ENCODE measurements at regions not wholly inside any gene's neighbourhood (a gene's known extent, or its start where the extent isn't known, plus 50 kb on each side); places are given as distances from the start of the nearest gene placed in this dataset.
"Not testable (repeated sequence)": the region's sequence is repeated elsewhere in the genome, so short reads cannot be mapped to it uniquely, and the experiment has no call there.

DNA sequence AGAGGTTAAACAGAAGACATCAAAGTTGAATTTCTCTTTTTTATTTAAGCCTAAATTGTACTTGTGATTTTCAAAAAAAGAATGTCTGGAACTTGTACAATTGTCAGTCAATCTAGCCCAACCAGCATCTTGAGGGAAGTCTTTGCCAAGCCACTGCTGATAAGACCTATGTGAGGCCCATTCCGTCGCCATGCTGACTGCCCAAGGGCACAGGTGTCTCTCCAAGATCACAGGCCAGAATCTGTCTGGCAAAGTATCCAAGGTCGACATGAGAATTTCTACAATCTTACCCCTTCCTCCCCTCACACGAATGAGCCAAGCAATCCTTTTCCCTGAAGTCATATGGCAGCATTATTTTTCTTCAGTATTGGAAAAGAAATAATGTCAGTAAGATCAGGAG lies 614.5 kb downstream of the CBLN4 start:
- no peak for DNase-seq

DNA sequence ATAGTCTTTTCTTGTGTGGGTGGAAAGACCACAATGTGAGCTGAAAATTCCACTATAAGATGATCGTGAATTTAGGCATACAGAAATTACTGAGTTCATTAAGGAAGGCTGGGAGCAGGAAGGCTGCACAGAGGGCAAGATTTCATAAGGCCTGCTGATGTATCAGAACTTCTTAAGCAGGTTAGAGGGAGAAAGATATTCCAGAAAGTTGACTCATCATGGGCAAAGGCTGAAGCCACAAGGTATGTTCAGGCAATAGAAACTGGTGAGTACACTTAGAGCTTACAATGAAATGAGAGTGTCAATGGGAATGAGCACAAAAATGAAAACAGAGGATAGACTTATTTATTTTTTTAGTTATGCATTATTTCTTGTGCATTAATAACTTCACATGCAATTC lies 618.6 kb downstream of the CBLN4 start:
- no peak for DNase-seq

GRCh38 chr20:55375920-55376319 lies 629.4 kb downstream of the CBLN4 start:
- no peak for DNase-seq

DNA sequence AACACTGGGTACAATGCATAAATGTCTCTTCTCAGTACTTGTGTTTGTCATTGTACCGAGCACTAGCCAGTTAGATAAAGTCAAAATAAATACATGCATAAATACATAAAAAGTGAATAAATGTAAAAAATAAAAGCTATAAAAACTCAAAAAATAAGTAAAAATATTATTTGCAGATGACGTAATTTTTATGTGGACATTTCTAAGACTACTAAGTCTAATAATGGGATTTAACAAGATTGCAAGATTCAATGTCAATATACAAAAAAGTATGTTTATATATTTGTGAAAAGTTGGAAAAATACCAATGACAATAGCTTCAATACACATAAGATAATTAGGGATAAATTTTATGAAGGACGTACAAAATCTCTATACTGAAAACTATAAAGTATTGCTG lies 639.6 kb downstream of the CBLN4 start:
- DNase-seq, result no peak

DNA sequence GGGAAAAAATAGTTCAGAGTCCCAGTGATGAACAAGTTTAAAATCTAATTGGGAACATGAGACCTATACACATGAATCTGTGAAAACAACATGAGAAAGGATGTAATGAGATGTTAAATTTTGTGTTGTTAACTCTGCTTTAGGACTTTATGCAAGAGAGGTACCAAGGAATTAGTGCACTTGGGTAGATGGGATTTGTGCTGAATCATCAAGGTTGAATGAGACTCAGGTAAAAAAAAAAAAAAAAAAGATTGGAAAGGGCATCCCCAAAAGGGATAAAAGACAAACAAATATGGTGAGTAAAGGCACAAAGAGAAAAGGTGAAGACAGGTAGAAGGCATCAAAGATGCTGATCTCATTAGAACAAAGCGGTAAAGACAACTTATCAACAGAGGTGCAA lies 644.4 kb downstream of the CBLN4 start:
- no peak for DNase-seq

- no peak for DNase-seq
These were observed 650.6 kb downstream of the CBLN4 start for GRCh38 chr20:55354720-55355119.

DNA sequence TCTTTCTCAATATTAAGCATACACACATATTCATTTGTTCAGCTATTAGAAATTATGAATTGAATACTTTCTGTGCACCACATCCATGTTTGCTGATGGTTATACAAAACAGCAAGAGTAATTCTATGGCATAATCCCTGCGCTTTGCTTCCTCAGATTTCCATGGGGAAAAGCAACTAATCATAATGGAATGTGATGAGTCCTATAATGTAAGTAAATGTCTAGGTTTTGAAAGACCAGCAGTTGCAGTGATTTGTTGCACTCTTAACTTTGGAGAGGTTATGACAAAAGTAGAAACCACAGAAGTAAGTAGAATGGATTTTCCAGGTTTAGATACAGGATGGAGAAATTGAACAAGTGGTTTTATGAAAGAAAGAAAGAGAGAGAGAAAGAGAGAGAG lies 652.1 kb downstream of the CBLN4 start:
- no peak for DNase-seq

- no peak for DNase-seq
These were observed 657.1 kb downstream of the CBLN4 start for GRCh38 chr20:55348223-55348622.

DNA sequence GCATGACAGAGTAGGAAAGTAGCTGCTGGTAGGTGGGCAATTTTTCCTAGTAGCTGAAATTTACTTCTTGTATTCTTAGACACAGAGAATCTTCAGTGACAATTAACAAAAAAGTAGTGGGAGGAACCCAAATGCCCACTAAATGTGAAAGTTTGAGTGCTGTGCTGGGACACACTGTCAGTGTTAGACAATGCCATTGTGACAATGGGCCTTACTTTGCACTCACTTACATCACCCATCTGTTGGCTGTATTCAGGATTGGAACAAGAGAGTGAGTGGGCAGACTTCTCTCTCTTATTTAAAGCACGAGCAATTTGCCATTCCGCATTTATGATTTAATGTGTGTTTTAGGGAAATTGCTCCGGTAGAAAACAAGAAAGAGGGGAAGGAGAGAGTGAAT lies 662.5 kb downstream of the CBLN4 start:
- no peak for DNase-seq

DNA sequence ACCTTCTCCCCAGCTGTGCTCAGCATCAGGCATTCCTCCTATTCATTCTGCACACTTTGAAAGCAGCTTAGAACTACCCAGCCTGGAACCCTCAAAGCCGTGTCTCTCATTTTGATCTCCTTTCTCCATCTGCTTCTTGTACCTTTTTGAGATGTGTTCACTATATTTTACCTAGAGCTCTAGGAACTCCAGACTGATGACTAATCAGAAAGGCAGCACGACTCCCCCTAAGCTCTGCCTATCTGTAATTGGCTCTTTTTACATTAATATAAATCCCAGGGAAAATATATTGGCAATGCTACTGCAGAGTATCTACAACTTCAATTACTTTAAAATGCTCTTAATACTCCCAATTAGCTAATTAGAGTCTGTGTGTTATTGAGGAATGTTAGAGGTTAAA lies 671.5 kb downstream of the CBLN4 start:
- DNase-seq, result no peak

- DNase-seq, result no peak
These were observed 676.2 kb downstream of the CBLN4 start for GRCh38 chr20:55329108-55329507.

- DNase-seq, result no peak
These were observed 682.6 kb downstream of the CBLN4 start for GRCh38 chr20:55322745-55323144.

- DNase-seq, result no peak
These were observed 688.6 kb downstream of the CBLN4 start for GRCh38 chr20:55316753-55317152.

- not testable (repeated sequence) for DNase-seq
These were observed 694.5 kb downstream of the CBLN4 start for GRCh38 chr20:55310844-55311243.

DNA sequence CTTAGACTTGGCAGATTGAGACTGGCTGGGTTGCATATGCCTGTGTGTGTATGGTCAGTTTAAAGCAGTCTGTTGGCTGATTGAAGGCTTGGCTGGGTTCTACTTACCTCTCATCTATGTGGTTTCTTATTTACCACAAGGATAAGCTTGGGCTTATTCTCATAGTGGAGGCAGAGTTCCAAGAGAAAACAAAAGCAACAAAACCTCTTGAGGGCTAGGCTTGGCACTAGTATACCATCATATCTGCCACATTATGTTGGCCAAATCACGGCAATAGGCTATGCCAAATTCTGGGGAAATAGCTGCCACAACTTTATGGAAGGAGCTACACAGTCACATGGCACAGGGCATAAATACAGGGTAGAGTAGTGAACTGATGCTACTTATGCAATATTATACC lies 714.1 kb downstream of the CBLN4 start:
- DNase-seq, result no peak

DNA sequence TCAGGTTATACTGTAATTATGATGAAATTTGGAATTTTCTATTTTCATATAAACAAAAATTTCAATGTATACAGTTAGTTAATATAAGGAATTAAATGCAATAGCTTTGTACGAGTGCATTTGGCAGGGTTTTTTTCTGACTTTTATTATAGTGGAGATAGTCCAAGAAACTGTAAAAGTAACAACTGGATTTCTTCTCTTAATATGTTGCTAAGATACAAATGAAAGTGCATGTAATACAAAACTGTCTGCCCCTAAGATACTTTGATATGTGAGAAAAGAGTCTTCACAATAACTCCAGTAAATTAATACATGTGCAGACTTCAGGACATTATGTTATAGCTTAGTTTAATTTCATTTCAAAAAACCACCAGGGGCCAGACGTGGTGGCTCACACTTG lies 721.4 kb downstream of the CBLN4 start:
- DNase-seq, result no peak

DNA sequence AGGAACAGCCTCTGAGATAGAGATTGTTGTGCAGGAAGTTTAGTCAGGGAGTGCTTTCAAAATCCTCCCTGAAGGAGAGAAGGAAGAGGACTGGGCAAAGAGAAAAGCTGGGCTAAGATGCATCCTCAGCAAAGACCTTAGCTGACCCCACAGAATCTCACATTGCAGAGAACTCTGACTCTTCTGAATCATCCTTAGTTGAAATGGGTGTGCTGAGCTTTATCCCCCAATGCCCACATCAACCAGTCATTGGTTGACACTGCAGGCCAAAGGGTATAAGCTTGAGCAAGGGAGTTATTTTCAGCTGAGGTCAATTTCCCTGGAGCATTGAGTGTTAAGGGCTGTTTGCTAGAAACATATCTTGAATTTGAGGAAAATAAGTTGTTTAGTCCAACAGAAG lies 732.2 kb downstream of the CBLN4 start:
- DNase-seq, result no peak

- DNase-seq, result no peak
These were observed 733.9 kb downstream of the CBLN4 start for GRCh38 chr20:55271371-55271770.

GRCh38 chr20:55269913-55270312 lies 735.4 kb downstream of the CBLN4 start:
- DNase-seq, result no peak

DNA sequence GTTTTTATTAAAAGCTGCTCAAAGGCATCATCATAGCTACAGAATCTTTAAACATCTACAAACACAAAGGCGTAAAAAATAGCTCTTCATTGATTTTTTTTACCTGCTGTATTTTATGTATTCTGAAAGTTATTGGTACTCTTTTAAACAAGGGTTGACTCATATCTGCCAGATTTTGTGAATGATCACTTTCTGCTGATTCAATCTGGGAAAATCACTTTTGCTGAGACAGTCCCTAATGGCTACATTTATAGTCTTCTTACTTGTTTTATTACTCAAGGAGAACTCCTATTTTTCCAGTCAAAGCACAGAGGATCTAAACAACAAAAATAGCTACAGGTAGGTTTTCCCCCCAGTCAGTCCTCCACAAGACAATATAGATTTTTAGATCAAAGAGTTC lies 739.0 kb downstream of the CBLN4 start:
- no peak for DNase-seq

GRCh38 chr20:55264703-55265239 lies 740.5 kb downstream of the CBLN4 start:
- DNase-seq, result no peak

DNA sequence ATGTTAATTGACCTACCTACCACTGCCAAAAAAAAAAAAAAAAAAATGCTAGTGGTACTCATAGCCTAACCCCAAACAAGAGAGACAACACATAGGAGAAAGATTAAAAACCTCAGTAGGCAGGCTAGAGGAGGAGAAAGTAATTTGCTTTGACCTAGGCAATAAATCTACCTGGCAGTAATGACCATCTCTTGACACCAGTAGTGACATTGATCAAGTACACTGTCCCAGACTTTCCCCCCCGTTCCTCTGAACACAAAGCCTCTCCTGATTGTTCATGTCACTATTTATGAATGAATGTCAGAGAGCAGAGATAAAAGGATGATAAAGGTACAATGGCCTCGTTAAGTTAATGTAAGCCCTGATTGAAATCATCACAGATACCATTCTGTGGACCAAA lies 746.8 kb downstream of the CBLN4 start:
- no peak for DNase-seq

DNA sequence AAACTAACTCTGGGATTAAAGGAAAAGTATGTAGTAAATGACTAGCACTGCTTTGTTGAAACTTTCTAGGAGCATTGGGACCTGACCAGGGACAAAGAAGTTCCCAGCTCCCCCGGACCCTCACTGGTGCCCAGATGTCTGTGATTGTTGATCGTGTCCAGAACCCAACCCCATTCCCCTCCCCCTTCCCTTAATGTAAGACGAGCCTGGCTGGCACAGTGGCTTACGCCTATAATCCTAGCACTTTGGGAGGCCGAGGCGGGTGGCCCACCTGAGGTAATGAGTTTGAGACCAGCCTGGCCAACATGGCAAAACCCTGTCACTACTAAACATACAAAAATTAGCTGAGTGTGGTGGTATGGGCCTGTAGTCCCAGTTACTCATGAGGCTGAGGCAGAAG lies 750.3 kb downstream of the CBLN4 start:
- no peak for DNase-seq

GRCh38 chr20:55253781-55254180 lies 751.5 kb downstream of the CBLN4 start:
- DNase-seq, result no peak

DNA sequence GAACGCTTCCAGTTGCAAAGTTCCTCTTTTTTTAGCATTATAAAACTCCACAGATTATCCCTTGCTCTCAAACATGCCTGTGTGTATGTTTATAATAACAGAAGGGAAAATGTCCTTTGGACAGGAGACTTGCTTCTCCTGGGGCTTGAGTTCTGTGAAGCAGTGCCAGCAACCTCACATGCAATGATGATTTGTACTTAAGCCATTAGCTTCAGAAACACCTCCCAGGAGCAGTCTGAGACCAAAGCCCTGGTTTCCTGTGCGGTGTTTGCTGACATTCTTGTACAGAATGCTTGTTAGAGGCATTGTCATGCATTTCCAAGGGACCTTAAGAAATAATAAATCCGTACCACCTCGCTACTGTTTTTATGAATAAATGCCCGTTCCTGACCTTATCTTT lies 752.8 kb downstream of the CBLN4 start:
- DNase-seq, result peak; percentile 2

DNA sequence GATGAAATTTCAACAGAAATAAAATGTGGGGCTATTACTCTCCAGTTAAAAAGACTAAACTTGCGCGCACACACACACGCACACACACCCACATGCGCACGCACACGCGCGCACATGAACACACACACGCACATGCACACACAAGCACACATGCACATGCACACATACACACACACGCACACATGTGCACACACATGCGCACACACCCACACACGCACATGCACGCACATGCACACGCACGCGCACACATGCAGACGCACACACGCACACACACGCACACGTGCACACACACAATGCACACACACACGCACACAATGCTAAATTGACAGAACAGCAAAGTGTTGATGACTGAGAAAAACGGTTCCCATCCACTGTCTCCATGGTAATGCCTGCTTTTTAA lies 754.1 kb downstream of the CBLN4 start:
- no peak for DNase-seq
